OCI-LY3 (cell line): ENCODE measurements at regions not wholly inside any gene's neighbourhood (a gene's known extent, or its start where the extent isn't known, plus 50 kb on each side); places are given as distances from the start of the nearest gene placed in this dataset.

Experiments
- CTCF ChIP-seq: fragments of 200-600, 300-600 bp; sonication (generic); IDR thresholded peaks from 2 replicates; pipeline ENCODE4 v1.5.1; 2014; ENCODE audit warnings: antibody characterized with exemption, low read length, low read depth
- EZH2phosphoT487 ChIP-seq: fragments of 200-600 bp; shearing (Covaris generic); IDR thresholded peaks from 2 replicates; pipeline ENCODE4 v1.6.1; 2018; ENCODE audit warnings: antibody characterized with exemption, mixed run types, low read depth

DNA sequence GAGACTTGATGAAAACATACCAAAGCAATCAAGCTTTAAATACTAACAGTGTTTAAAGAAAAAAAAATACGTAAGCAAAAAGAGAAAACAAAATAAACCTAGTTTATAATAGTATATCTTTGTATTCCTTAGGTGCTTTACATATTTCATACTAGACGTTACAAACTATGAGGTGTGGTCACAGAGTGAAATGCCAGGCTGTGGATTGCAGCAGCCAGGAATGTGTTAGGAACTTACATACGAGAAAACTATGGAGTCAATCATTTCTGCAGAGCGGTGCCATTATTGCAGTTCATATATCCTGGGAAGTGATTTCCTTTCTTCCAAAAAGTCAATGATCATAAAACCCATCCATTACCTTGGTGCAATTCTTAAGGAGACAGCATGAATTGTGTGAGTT lies 443.6 kb upstream of the GRAMD2B start:
- no peak for TF ChIP-seq CTCF
- no peak for TF ChIP-seq EZH2phosphoT487
